ENCODE measurements at regions not wholly inside any gene's neighbourhood (a gene's known extent, or its start where the extent isn't known, plus 50 kb on each side); places are given as distances from the start of the nearest gene placed in this dataset.

DNA sequence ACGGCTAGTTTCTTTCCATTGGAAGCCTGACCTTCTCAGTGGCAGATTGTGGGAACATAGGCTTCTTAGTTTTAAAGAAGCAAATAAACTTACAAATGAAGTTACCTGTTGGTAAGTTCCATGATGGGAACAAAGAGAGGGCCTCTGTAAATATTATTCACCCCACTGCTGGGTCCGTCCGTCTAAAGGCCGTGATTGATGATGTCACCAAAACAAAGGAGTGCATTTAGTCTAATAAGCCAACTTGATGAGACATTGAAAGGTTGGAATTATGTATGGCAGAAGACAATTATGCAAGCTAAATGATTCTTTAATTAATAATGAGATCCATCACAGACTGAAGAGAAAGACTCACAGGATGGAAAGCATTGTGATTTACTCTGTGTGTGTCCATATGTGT lies 1091.9 kb upstream of the FANCL start:
- TF ChIP-seq POLR2A (IDR thresholded peaks at IDR 0.05; ENCODE audit: low read length) (no peak), GATA1 (IDR thresholded peaks at IDR 0.05; ENCODE audit: low read depth, low read length) (no peak)
